Caco-2 (cell line): ENCODE measurements at regions not wholly inside any gene's neighbourhood (a gene's known extent, or its start where the extent isn't known, plus 50 kb on each side); places are given as distances from the start of the nearest gene placed in this dataset.

Source experiments
- BruUV-seq: library from RNA; stranded (reverse); fragments of 400-500 nt; replicated peaks from 2 replicates; lab custom pipeline; 2021; lab: Mats Ljungman, UMichigan
- CTCF ChIA-PET: fragments of 300-600 bp; sonication (Branson Sonifier 250); formaldehyde crosslinking; loops from one replicate; lab custom pipeline; 2022; ENCODE audit warnings: antibody characterized with exemption; lab: Charles Lee
- POLR2A ChIA-PET: fragments of 300-600 bp; sonication (Branson Sonifier 250); formaldehyde crosslinking; loops from one replicate; lab custom pipeline; 2022; ENCODE audit warnings: antibody characterized with exemption; lab: Charles Lee
- DNase-seq, 2 experiments: peaks; one replicate each; pipeline versions ENCODE4 v3.0.0 to v3.0.0-alpha.2; 2020 to 2022
- H3K27me3 ChIP-seq: replicated peaks from 2 replicates; pipeline ENCODE4 v1.6.0; 2011; ENCODE audit warnings: low read length; ENCODE audit not compliant: control insufficient read depth, insufficient read depth
- H3K36me3 ChIP-seq: 2 replicates; pipeline ENCODE4 v1.5.1; 2011; ENCODE audit warnings: low read length; ENCODE audit not compliant: control insufficient read depth, insufficient read depth
- H3K4me1 ChIP-seq: fragments of 250-450 bp; sonication (Bioruptor Pico); 2 replicates; pipeline ENCODE4 v1.5.1; 2020; ENCODE audit warnings: mild to moderate bottlenecking
- H3K4me3 ChIP-seq: 2 replicates; pipeline ENCODE4 v1.5.1; 2011; ENCODE audit warnings: low read depth, mild to moderate bottlenecking, control low read depth, low read length
- H3K9me3 ChIP-seq: fragments of 250-450 bp; sonication (Bioruptor Pico); 2 replicates; pipeline ENCODE4 v1.5.1; 2020; ENCODE audit warnings: mild to moderate bottlenecking, moderate library complexity
- H3K27ac Mint-ChIP-seq: one replicate; pipeline ENCODE4 v1.8.0; 2022; ENCODE audit warnings: mixed read lengths; ENCODE audit not compliant: unreplicated experiment
- H3K27me3 Mint-ChIP-seq: one replicate; pipeline ENCODE4 v1.8.0; 2022; ENCODE audit warnings: mixed read lengths; ENCODE audit not compliant: insufficient read depth, unreplicated experiment
- H3K36me3 Mint-ChIP-seq: one replicate; pipeline ENCODE4 v1.8.0; 2022; ENCODE audit warnings: mild to moderate bottlenecking, mixed read lengths; ENCODE audit not compliant: insufficient read depth, unreplicated experiment
- H3K4me1 Mint-ChIP-seq: one replicate; pipeline ENCODE4 v1.8.0; 2022; ENCODE audit warnings: low read depth, mixed read lengths; ENCODE audit not compliant: unreplicated experiment
- H3K4me3 Mint-ChIP-seq: one replicate; pipeline ENCODE4 v1.8.0; 2022; ENCODE audit warnings: mild to moderate bottlenecking, moderate library complexity, mixed read lengths; ENCODE audit not compliant: unreplicated experiment
- H3K9me3 Mint-ChIP-seq: one replicate; pipeline ENCODE4 v1.8.0; 2022; ENCODE audit warnings: mixed read lengths; ENCODE audit not compliant: unreplicated experiment
- intact Hi-C: fragments of 100-400 bp; cut with micrococcal nuclease; formaldehyde crosslinking; loops from one replicate; pipeline ENCODE4 v1.10.0; 2022; ENCODE audit not compliant: unreplicated experiment
- TF ChIP-seq, protein P1 (sequence below), 2 experiments: fragments of 200-600 bp in 1 of 2; IDR thresholded peaks; 1 replicate in 1 of 2; 2 replicates in 1 of 2; pipeline versions ENCODE4 v1.5.1 to v1.8.0; 2011 to 2022; ENCODE audit warnings: antibody characterized with exemption in 1 of 2, control low read depth in 1 of 2, inconsistent platforms in 1 of 2, low read depth in 1 of 2, low read length in 1 of 2, mild to moderate bottlenecking in 1 of 2, moderate library complexity in 1 of 2; ENCODE audit not compliant: insufficient read depth in 1 of 2, severe bottlenecking in 1 of 2, unreplicated experiment in 1 of 2

DNA sequence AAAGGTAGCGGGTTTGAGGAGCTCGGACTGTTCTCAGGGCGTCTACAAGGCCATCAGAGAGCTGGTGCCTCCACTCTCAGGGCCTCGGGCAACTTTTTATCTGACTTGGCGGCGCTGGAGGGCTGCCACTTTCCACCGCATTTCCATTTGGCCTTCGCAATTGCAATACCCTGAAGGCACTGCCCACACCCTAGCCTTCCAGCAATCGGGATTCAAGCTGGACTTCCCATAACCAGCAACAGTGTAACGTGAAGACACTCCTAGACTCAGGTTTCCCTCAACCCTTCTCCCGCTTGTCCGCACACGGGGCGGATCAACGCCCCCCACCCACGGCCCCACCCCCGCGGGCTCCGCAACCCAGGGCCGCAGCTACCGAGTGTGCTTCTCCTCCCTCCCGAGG lies 50.2 kb upstream of the BCOR start:
- no peaks in the 10 kb centered on the region for H3K9me3 Mint-ChIP-seq
- TF ChIP-seq, protein P1, sequence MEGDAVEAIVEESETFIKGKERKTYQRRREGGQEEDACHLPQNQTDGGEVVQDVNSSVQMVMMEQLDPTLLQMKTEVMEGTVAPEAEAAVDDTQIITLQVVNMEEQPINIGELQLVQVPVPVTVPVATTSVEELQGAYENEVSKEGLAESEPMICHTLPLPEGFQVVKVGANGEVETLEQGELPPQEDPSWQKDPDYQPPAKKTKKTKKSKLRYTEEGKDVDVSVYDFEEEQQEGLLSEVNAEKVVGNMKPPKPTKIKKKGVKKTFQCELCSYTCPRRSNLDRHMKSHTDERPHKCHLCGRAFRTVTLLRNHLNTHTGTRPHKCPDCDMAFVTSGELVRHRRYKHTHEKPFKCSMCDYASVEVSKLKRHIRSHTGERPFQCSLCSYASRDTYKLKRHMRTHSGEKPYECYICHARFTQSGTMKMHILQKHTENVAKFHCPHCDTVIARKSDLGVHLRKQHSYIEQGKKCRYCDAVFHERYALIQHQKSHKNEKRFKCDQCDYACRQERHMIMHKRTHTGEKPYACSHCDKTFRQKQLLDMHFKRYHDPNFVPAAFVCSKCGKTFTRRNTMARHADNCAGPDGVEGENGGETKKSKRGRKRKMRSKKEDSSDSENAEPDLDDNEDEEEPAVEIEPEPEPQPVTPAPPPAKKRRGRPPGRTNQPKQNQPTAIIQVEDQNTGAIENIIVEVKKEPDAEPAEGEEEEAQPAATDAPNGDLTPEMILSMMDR (IDR thresholded peaks at IDR 0.05; ENCODE audit: insufficient read depth in 1 of 2, low read depth in 1 of 2, low read length in 1 of 2, severe bottlenecking in 1 of 2, unreplicated experiment in 1 of 2) = no peak
- ChIA-PET CTCF (no interaction called here), POLR2A (no interaction called here)
- DNase-seq = no peak
- BruUV-seq = no TSS peak
- no peak overlapping the region for H3K27ac Mint-ChIP-seq
- Histone ChIP-seq H3K9me3 (no peaks in the 10 kb centered on the region), H3K27me3 (no peaks in the 10 kb centered on the region), H3K4me3 (no peak overlapping the region), H3K36me3 (no peaks in the 10 kb centered on the region), H3K4me1 (no peaks in the 10 kb centered on the region)
- H3K4me1 Mint-ChIP-seq = no peaks in the 10 kb centered on the region
- intact Hi-C loops = loop anchor here (2.0 kb wide), 1 partner anchor 39 kb away; no protein-coding TSS in a partner anchor
- H3K4me3 Mint-ChIP-seq = no peak overlapping the region
- no peaks in the 10 kb centered on the region for H3K36me3 Mint-ChIP-seq
- no peaks in the 10 kb centered on the region for H3K27me3 Mint-ChIP-seq
